ENCODE measurements at regions not wholly inside any gene's neighbourhood (a gene's known extent, or its start where the extent isn't known, plus 50 kb on each side); places are given as distances from the start of the nearest gene placed in this dataset.

GRCh38 chr6:40000964-40001515 is 66.8 kb upstream of the MOCS1 start:
- WGBS (ENCODE audit: low lambda C conversion rate): 2% methylated on average over 4 of the region's 4 CpGs
- in situ Hi-C loops (cut with HindIII; ENCODE audit: extremely low pct_ligation_motif_present, low pct_unique_long_range_greater_than_20kb): no loop called here
- TF ChIP-seq CBFB (CRISPR knock-in tag; IDR thresholded peaks at IDR 0.05): no peak
- TF ChIP-seq TAF15 (IDR thresholded peaks at IDR 0.05; ENCODE audit: low read depth, low read length, poor library complexity, severe bottlenecking): no peak
- no peak for TF ChIP-seq MEF2D (CRISPR knock-in tag; IDR thresholded peaks at IDR 0.05)
- TF ChIP-seq CENPBD1 (CRISPR knock-in tag; IDR thresholded peaks at IDR 0.05; ENCODE audit: borderline replicate concordance, low read depth): no peak
- TF ChIP-seq ELF3 (CRISPR knock-in tag; IDR thresholded peaks at IDR 0.05): no peak
- TF ChIP-seq ZNF556 (CRISPR knock-in tag; IDR thresholded peaks at IDR 0.05; ENCODE audit: borderline replicate concordance): no peak
- TF ChIP-seq ZNF616 (CRISPR knock-in tag; IDR thresholded peaks at IDR 0.05; ENCODE audit: low read depth): no peak
- TF ChIP-seq ZNF333 (CRISPR knock-in tag; IDR thresholded peaks at IDR 0.05; ENCODE audit: borderline replicate concordance): no peak
- TF ChIP-seq TARDBP (CRISPR knock-in tag; IDR thresholded peaks at IDR 0.05): no peak
- no peak for TF ChIP-seq ZNF44 (CRISPR knock-in tag; IDR thresholded peaks at IDR 0.05)
- TF ChIP-seq RXRA (CRISPR knock-in tag; IDR thresholded peaks at IDR 0.05): no peak
- no peak for TF ChIP-seq MEIS1 (CRISPR knock-in tag; IDR thresholded peaks at IDR 0.05; ENCODE audit: borderline replicate concordance)
- no peak for TF ChIP-seq ISX (CRISPR knock-in tag; conservative IDR thresholded peaks at IDR 0.05)
- TF ChIP-seq BATF2 (CRISPR knock-in tag; IDR thresholded peaks at IDR 0.05): no peak
- no peak for TF ChIP-seq ATF6 (CRISPR knock-in tag; conservative IDR thresholded peaks at IDR 0.05)
- no peak overlapping the region for H3K9ac ChIP-seq (ENCODE audit: insufficient read depth, low read depth, low read length)
- intact Hi-C loops (cut with micrococcal nuclease; ENCODE audit: unreplicated experiment): no loop called here
- no peaks in the 10 kb centered on the region for H4K20me1 ChIP-seq (ENCODE audit: insufficient read depth, low read length)
- H3K9me3 ChIP-seq (ENCODE audit: low read length): peaks cover 77% of the 10 kb centered on the region
- H3K4me3 ChIP-seq (replicated peaks in 1 of 3; ENCODE audit: insufficient read depth in 1 of 3, low read depth in 2 of 3, low read length in 3 of 3): no peak overlapping the region
- no peaks in the 10 kb centered on the region for H3K36me3 ChIP-seq (replicated peaks in 1 of 2; ENCODE audit: control insufficient read depth in 1 of 2, insufficient read depth in 2 of 2, low read length in 2 of 2)
- no peaks in the 10 kb centered on the region for H3K4me1 ChIP-seq (ENCODE audit: insufficient read depth, low read length)
- FAIRE-seq (no peak), ATAC-seq (no peak), DNase-seq (ENCODE audit: low spot score) (no peak)
- no peaks in the 10 kb centered on the region for H3K27me3 ChIP-seq (ENCODE audit: control insufficient read depth in 1 of 2, insufficient read depth in 2 of 2, low read length in 2 of 2)
- ChIA-PET CTCF (ENCODE audit: low intra/inter-chr PET ratio, low total read pairs) (no interaction called here), POLR2A (no interaction called here)
- no peak overlapping the region for H2AFZ ChIP-seq (ENCODE audit: low read length)
- no peak overlapping the region for H3K27ac ChIP-seq (ENCODE audit: extremely low read length, insufficient read depth, low read length)
- H3K79me2 ChIP-seq (ENCODE audit: insufficient read depth, low read length): no peaks in the 10 kb centered on the region
- H3K4me2 ChIP-seq (ENCODE audit: low read depth, low read length): no peak overlapping the region
- no TSS peak for BruUV-seq (replicated peaks)
